Activated T-cell treated with anti-CD3 and anti-CD28 coated beads for 48 hours (primary cell): ENCODE measurements at regions not wholly inside any gene's neighbourhood (a gene's known extent, or its start where the extent isn't known, plus 50 kb on each side); places are given as distances from the start of the nearest gene placed in this dataset.

Experiments
- DNase-seq: peaks from one replicate; pipeline ENCODE4 v3.0.0-alpha.2; 2020; ENCODE audit warnings: low read depth

DNA sequence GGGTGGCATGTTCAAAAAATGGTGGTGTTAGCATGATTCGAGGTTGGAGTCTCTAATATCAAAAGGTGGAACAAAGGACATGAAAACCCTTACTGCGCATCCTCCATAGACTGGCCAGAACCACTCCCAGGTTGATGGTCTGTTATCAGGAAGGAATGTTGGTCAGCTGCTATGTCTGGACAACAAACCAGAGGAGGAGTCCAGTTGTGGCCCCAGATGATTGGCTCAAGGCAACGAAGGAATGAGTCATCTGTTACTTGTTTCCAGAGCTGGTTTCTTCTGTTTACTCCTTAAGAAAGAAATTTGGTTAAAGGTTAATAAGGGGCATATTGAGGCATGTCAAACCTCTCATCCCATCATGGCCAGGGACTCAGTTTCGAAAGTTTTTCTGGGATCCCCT is 56.8 kb upstream of the GRIA4 start:
- no peak for DNase-seq

DNA sequence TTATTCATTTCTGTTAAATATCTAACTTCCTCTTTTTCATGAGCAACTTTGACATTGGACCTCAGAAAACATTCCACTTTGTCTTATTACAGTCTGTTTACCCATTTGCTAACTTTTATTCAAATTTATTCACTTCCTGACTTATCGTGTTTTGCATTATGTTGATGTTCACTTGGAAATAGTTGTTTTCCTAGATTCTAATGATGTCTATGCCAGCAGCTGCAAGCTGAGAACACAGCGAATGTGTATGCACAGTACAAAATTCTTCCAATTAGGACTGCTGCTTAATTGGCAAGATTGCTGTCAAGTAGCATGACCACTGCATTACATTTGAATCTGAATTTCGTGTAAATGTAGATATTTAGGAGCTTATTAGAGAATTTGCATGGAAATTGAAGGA is 61.5 kb upstream of the GRIA4 start:
- no peak for DNase-seq

DNA sequence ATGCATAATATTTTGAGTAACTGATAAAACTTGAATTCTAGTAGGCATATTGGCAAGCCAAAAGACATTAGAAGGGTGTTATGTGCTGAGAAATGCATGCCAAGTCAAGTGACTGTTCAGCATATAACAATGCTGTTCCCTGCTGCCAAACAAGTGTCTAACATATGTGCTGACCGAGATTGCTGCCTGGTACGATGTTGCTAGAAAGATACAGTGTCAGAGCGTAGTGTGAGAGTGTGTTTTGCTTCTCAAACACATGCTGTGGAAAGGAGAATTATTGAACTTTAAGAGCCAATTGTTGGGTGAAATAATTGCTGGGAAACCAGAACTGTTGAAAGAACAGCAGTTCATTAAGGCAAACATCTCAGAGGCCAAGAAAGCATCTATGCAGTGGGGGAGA is 71.3 kb upstream of the GRIA4 start:
- no peak for DNase-seq

DNA sequence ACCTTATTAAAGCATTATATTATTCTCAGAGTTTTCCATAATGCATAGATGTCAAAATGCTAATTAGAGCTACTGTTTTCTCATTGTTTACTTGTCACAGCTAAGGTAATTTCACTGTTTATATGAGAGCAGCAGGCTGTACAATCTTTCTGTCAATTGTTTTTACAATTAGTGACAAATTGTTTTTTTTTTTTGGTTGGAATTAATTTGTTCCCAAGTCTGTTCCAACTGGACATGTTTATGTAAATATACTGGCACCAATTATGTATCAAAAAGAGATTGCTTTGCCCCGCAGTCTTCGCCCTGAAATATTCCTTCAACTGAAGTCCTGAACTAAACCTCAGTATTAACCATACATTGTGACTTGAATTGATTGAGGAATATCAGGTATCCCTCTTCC is 72.3 kb upstream of the GRIA4 start:
- no peak for DNase-seq

DNA sequence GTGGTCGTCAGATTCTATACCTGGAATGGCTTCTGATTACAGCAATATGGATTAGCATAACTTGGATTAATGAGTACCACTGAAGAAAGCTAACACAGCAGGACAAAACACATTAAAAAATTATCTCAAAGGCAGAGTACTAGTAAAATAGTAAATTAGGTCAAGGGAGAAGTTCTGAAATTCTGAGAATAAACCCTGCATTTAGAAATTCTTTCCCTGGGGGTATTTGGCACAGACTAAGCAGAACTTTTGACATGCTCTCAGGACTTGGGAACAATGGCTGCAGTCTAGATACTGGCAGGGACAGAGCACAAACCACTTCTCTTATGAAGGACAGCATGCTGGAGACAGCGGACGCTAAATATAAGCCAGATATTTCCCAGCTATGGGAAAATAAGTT is 85.6 kb upstream of the GRIA4 start:
- no peak for DNase-seq

DNA sequence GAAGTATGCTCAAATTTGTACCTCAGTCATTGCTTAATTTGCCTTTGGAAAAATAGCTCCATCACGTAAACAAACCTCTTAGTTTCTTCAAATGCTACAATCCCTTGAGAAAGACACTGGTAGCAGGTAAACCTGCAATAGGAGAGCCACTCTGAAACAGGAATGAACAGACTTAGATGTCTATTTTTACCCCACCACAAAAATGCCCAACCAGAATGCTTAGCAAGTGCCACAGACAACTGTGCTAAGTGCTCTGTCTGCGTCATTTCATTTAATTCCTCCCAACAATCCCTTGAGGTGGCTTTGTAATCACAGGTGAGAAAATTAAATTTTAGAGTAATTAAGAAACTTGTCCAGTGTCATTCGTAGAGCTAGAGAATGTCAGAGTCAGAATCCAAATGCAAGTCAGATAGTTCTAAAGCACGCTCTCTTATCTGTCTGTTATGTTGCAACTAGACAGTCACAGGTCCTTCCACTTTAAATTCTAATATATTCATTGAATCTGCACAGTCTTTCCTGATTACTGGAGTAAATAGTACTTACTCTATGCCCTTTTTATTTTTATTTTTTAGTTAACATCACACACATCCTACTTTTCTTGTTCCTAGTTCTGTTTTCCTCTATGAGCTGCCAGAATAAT is 89.0 kb upstream of the GRIA4 start:
- DNase-seq: no peak

DNA sequence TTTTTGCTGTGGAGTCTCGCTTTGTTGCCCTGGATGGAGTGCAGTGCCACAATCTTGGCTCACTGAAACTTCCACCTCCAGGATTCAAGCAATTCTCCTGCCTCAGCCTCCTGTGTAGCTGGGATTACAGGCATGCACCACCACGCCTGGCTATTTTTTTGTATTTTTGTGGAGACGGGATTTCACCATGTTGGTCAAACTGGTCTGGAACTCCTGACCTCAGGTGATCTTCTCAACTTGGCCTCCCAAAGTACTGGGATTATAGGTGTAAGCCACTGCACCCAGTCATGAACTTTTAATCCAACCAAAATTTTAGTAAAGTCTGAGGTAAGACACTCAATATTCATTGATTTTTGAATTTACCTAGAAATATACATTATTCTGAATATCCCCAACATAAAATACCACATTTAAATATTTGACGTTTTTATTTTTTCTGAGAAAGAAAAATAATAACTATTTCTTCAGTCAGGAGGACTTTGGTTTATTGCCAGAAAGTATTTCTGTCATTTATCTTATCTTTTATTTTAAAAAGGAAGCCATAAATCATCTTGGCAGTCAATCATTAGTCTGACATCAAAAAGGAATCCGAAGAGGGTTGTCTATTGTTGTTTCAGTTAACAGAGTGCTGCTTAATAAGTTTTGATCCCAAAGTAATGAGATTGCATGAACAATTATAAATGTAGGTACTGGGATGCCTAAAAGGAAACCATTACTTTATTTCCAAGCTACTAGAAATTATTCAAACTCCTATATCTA is 102.2 kb upstream of the GRIA4 start:
- DNase-seq: no peak

DNA sequence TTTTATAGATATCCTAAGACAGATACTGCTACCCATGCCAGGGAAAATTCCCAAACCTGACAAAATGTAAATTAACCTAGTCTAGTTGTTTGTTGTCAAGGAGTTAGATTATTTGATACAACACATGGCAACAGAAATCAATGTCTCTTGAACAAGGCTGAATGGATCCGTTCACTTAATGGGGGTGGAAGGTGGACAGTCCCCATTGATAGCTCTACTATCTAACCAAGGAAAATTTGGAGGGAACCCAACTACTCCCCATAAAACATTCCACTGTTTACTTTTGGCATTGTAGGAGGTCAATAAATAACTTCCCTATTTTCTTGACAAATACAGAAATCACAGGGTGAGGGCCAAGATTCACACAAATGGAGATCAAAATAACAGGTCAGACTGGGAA is 117.9 kb upstream of the GRIA4 start:
- DNase-seq: no peak

DNA sequence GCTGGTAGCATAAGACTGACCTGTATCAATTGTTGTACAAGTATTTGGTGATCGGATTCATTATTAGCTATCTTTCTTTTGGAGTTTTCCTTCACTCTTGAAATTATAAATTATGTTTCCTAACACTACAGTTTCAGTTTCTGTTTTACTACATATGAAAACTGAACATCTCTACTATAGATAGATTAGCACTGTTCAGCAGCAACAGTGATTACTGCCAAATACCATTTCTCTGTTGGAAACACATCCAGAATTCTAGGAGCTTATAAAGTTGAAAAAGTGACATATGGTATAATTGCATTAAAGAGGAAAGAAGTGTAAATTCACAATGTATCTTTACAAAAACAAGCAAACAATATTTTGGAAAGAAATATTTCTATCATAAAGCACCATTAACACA is 118.5 kb upstream of the GRIA4 start:
- no peak for DNase-seq

DNA sequence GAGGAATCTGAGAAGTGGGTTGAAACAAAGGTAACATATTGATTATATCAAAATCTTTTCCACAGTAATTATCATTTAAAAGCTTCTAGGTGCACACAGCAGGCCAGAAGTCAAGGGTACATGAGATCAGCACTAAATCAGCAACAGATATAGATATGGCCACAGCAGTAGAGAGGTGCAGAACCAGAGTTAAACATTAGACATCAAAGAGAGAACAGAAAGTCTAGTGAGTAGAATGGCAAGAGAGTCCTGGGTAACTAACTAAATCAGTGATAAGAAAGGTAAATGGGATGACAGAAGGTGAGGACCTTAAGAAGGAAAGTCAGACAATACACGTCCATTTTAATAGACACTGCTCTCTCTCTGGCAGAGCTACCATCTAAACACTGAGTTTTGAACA is 119.5 kb upstream of the GRIA4 start:
- no peak for DNase-seq

DNA sequence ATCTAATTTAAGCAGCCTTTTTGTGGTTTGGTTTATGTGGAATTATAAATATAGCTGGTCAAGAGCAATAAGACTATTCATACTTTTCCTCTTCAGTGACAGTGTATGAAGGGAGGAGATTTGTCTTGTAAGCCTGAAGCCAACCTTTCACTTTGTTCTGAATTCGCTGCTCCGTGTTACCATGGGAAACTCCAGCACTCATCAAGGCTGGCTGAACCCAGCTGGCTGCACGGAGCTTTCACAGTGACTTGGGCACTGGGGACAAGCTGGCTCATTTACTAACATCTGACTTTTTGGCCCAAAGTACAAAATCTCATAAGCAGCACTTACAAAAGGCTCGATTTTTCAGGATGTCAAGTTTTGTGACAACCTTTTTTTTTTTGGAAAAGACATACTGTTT is 120.4 kb upstream of the GRIA4 start:
- no peak for DNase-seq

DNA sequence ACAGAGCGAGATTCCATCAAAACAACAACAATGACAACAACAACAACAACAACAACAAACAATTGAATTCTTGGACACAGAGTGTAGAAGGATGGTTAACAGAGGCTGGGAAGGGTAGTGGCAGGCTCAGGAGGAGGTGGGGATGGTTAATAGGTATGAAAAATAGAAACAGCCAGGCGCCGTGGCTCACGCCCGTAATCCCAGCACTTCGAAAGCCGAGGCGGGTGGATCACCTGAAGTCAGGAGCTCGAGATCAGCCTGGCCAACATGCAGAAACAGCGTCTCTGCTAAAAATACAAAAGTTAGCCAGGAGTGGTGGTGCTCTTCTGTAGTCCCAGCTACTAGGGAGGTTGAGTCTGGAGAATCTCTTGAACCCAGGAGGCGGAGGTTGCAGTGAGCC is 122.9 kb upstream of the GRIA4 start:
- DNase-seq: no peak

DNA sequence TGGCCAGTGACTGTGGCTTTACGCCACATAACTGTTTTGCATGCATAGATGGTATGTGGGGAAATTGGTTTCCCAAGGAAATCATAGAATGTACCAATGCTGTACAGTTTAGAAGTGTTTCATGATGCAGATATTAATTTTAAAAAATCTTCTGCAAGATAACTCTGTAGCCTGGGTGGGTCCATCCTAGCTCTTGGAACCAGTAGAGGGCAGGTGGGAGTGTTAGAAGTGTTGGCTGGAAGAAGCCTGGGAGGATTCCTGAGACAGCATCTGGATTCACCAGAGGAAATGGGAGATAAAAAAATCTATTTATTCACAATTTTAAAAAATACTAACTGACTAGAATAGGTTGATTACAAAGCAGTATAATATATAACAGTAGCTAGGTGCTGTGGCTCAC is 139.9 kb upstream of the GRIA4 start:
- no peak for DNase-seq

DNA sequence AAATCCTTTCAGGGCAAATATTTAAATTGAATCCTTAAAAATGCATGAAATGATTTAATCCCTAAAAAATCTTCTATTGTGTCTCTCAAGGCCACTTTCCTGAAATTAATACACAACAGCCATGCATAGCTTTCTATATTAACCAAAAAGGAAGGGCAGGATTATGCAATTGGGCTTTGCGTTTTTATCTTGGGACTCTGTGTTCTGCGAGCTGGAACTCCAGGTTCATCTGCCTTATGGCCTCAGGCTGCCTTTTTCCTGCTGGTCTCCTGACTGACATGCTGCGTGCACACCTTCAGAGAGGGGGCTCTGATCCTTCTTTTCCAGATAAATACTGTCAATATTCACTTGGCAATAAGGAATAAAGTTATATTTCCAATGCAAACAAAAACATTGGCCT is 141.7 kb upstream of the GRIA4 start:
- DNase-seq: no peak

DNA sequence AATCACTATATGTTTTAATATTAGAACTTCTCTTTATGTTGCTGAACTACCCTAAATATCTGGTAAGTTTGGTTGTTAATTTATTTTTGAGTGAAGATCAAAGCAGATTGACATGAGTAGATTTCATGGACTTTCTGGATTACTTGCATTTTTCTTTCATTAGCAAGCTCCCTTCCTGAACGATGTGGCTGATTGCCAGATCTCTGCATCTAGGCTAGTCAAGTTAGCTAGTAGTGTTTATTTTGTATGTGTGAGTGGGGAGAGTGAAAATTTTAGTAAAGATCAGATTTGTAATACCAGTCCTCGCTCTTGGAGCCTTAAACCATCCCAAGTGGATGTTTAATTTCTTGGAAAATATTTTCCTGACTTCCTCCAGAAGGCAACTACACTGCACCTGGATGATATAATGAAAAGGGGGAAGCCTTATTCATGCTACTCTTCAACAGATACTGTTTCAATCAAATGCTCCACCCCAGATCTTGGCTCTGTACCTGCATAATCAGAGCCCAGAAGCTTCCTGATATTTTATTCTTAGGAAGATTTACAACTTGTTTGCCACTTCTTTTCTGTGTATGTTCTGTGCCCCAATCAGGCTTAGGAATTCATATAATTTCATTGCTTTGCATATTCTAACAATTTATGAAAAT is 143.2 kb upstream of the GRIA4 start:
- no peak for DNase-seq

DNA sequence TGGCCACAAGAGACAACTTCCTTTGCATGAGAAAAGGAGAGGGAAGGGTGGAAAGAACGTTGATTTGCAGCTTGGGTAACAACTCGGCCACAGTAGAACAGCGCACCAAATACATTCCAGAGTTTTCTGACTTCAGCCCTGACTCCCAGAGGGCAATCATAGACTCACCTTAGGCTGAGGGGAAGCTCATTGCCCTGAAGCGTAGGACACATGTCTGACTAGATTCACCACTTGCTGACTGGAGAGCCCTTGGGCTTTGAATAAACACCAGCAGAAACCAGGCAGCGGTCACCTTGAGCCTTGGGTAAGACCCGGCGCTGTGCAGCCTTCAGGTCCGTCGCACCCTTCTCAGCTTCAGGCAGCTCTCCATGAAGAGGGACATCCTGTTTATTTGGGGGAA is 151.8 kb upstream of the GRIA4 start:
- DNase-seq: no peak

DNA sequence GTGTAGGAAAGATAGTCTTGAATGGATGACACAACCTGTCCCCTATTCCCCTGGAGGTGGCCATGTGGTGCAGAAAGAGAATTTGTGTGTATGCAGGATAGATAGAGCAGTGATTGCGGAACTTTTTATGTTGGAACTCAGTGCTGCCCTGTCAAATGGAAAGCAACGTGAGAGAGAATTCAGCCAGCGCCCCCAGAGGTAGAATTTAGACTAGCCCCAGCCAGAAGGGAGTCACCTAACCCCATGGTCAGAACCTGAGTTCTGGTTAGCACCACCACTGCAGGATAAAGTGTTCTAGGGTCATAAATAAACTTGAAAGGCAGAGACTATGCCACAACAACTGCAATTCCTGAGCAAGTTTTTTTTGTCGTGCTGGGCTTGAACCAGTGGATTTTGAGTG is 152.9 kb upstream of the GRIA4 start:
- no peak for DNase-seq

DNA sequence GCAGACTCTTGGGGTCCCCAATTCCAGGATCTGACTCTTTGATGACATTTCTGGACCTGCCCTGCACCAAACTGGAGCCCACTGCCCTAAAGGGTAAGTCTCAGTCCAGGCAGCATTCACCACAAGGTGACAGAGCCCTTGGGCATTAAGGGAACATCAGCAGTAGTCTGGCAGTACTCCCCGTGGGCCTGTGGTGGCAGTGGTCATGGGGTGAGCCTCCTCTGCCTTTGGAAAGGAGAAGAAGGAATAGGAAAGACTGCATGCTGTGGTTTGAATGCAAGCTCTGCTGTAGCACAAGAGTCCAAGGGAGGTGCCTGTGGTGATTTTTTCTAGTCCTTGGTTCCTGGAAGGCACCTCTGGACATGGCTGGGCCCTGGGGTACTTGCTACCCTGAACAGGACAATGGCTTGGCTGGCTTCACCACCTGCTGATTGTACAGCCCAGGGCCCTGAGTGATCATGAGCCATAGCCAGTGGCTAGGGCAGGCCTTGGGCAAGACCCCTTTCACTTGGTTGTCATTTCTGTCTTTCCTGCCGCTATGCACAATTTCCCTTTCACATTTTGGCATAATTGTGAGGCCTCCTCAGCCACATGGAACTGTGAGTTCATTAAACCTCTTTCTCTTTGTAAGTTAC is 160.7 kb upstream of the GRIA4 start:
- no peak for DNase-seq

DNA sequence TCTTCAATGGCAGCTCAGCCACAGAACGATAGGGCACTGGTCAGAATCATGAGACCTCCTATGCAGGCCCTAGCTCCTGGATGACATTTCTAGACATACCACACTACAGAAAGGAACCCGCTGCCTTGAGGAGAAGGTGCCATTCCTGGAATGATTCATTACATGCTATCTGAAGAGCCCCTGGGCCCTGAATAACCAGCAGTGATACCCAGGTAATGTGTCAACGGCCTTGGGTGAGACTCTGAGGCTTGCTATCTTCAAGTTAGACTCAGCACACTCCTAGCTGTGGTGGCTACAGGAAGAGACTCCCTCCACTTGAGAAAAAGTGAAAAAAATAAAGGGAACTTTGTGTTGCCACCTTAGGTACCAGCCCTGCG is 161.2 kb upstream of the GRIA4 start:
- no peak for DNase-seq

DNA sequence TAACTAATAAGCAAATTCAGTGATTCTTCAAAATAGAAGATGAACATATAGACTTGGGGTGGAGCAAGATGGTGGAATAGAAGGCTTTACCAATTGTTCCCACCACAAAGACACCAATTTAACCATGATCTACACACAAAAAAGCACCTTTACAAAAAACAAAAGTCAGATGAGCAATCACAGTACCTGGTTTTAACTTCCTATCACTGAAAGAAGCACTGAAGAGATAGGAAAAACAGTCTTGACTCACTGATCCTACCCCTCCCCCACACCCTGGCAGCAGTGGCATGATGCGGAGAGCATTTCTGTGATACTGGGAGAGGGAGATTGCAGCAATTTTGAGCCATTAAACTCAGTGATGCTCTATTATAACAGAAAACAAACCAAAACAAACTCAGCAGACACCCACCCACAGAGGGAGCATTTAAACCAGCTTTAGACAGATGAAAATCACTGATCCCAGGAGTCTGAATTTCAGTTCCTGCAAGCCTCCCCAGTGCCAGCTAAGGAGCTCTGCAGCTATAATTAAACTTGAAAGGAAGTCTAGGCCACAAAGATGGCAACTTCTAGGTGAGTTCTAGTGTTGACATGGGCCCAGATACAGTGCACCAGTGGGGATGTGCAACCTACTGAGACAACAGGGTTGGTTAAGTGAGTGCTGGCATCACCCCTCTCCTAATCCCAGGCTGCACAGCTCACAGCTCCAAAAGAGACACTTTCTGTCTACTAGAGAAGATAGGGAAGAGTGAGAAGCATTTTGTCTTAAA is 161.8 kb upstream of the GRIA4 start:
- DNase-seq: peak; percentile 8

DNA sequence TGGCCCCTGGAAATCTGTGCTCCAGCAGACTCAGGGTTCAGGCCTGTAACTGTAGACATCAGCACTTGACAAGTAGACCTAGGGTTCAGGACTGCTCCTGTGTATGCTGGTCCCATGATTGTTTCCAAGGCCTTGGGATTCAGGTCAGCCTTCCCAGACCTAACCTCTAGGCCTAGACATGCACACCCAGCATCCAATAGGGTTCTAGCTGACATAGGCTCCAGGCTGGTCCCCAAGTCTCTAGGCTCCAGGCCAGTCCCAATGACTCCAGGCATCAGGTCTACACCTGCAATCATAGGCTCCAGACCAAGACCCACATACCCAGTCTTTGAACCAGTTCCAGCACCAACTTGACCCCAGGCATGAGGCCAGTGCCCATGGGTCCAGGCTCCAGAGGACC is 166.2 kb upstream of the GRIA4 start:
- DNase-seq: no peak

DNA sequence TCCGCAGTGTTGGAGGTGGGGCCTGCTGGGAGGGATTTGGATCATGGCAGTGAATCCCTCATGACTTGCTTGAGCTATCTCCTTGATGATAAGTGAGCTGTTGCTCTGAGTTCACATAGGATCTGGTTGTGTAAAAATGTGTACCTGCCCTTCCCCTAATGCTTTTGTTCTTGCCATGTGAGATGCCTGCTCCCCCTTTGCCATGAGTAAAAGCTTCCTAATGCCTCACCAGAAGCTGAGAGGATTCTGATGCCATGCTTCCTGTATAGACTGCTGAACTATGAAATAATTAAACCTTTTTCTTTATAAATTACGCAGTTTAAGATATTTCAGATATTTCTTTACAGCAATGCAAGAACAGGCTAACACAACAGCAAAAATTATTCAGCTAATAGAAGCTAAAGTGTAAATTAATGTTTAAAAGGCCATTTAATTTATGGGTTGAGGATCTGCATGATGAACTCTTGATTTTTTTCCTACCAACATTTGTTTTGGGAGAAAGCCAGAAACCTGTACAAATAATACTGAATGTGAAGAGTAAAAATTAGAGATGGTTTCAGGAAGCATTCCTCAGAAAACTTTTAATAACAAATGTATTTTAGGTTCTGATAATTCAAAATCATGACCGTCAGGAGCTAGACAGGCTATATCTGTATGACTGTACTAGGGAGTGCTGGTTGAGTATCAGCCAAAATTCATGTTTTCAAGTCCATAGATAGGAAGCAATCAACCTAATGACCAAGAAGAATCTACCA is 177.5 kb upstream of the GRIA4 start:
- no peak for DNase-seq
